ENCODE measurements at regions not wholly inside any gene's neighbourhood (a gene's known extent, or its start where the extent isn't known, plus 50 kb on each side); places are given as distances from the start of the nearest gene placed in this dataset.

GRCh38 chr7:30224511-30225062 lies 59.8 kb upstream of the ZNRF2 start:
- Histone ChIP-seq H2AFZ (ENCODE audit: low read length) (no peak overlapping the region), H3F3A (ENCODE audit: low read depth) (no peaks in the 10 kb centered on the region; the same call in 1 of the 2 replicates), H3K36me3 (ENCODE audit: insufficient read depth, low read length) (no peaks in the 10 kb centered on the region), H3K4me1 (ENCODE audit: insufficient read depth, low read length, poor library complexity, severe bottlenecking) (peaks cover 26% of the 10 kb centered on the region), H3K9me3 (ENCODE audit: insufficient read depth, low read depth, low read length) (0 out of 2 replicates have a peak, but pooled peaks cover 4% of the 10 kb centered on the region), H3K9ac (ENCODE audit: low read depth, low read length, poor library complexity, severe bottlenecking) (no peak overlapping the region), H4K20me1 (ENCODE audit: insufficient read depth, low read length, poor library complexity, severe bottlenecking) (no peaks in the 10 kb centered on the region), H3K9me2 (replicated peaks; ENCODE audit: low read depth, low read length) (no peaks in the 10 kb centered on the region), H3K4me2 (ENCODE audit: low read depth, low read length, poor library complexity, severe bottlenecking) (no peak overlapping the region), H3K79me2 (ENCODE audit: insufficient read depth, low read length) (no peaks in the 10 kb centered on the region), H3K4me3 (ENCODE audit: low read length, poor library complexity, severe bottlenecking) (no peak overlapping the region), H3K27me3 (ENCODE audit: insufficient read depth, low read length, poor library complexity, severe bottlenecking) (no peaks in the 10 kb centered on the region)
- TF ChIP-seq EZH2phosphoT487 (IDR thresholded peaks at IDR 0.05; ENCODE audit: borderline replicate concordance), result no peak
- TF ChIP-seq, protein P1, sequence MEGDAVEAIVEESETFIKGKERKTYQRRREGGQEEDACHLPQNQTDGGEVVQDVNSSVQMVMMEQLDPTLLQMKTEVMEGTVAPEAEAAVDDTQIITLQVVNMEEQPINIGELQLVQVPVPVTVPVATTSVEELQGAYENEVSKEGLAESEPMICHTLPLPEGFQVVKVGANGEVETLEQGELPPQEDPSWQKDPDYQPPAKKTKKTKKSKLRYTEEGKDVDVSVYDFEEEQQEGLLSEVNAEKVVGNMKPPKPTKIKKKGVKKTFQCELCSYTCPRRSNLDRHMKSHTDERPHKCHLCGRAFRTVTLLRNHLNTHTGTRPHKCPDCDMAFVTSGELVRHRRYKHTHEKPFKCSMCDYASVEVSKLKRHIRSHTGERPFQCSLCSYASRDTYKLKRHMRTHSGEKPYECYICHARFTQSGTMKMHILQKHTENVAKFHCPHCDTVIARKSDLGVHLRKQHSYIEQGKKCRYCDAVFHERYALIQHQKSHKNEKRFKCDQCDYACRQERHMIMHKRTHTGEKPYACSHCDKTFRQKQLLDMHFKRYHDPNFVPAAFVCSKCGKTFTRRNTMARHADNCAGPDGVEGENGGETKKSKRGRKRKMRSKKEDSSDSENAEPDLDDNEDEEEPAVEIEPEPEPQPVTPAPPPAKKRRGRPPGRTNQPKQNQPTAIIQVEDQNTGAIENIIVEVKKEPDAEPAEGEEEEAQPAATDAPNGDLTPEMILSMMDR (conservative IDR thresholded peaks at IDR 0.05; ENCODE audit: low read length), result no peak

DNA sequence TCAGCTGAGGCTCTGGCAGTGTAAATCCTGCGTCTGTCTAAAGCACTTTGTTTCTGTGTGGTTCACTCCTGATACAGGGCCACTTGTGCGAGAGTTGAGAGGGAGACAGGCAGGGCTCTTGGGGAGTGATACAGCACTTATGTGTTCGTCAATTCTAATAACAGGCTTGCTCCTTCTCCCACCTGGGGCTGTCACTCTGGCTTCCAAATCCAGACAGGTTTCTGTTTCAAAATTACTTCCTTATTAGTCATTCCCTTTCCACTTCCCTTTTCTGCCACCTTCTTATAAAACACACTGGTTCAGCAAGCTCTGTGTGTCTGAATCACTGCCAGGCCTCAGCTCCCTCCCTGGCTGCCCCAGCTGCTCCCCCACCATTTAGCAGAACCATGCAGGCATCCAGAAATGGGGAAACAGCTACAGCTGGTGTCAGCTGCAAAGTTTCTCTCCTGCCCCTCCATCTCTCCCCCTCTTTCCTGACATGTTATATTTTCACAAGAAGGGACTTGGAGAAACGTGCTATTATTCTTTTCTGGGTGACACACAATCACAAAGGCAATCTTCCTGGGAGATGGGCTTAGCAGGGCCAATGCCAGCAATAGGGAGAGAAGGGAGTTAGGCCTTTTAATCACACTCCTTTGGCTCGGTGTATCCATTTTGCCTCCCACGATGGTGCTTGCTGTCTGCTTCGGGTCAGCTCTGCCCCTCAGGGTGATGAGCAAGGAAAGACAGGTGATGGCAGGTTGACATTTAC lies 58.4 kb upstream of the ZNRF2 start:
- Histone ChIP-seq H4K20me1 (ENCODE audit: insufficient read depth, low read length, poor library complexity, severe bottlenecking) (no peaks in the 10 kb centered on the region), H3K9me2 (replicated peaks; ENCODE audit: low read depth, low read length) (no peaks in the 10 kb centered on the region), H3K36me3 (ENCODE audit: insufficient read depth, low read length) (no peaks in the 10 kb centered on the region), H3K9ac (ENCODE audit: low read depth, low read length, poor library complexity, severe bottlenecking) (no peak overlapping the region), H3K4me1 (ENCODE audit: insufficient read depth, low read length, poor library complexity, severe bottlenecking) (peaks cover 26% of the 10 kb centered on the region), H3K79me2 (ENCODE audit: insufficient read depth, low read length) (no peaks in the 10 kb centered on the region), H3K4me2 (ENCODE audit: low read depth, low read length, poor library complexity, severe bottlenecking) (no peak overlapping the region), H2AFZ (ENCODE audit: low read length) (peak overlapping the region; percentile 34; the same call in 1 of the 2 replicates), H3K27me3 (ENCODE audit: insufficient read depth, low read length, poor library complexity, severe bottlenecking) (no peaks in the 10 kb centered on the region), H3K4me3 (ENCODE audit: low read length, poor library complexity, severe bottlenecking) (no peak overlapping the region), H3F3A (ENCODE audit: low read depth) (no peaks in the 10 kb centered on the region; the same call in 1 of the 2 replicates), H3K9me3 (ENCODE audit: insufficient read depth, low read depth, low read length) (no peaks in the 10 kb centered on the region)
- TF ChIP-seq EZH2phosphoT487 (IDR thresholded peaks at IDR 0.05; ENCODE audit: borderline replicate concordance), result no peak
- TF ChIP-seq, protein P1 (conservative IDR thresholded peaks at IDR 0.05; ENCODE audit: low read length), result no peak

DNA sequence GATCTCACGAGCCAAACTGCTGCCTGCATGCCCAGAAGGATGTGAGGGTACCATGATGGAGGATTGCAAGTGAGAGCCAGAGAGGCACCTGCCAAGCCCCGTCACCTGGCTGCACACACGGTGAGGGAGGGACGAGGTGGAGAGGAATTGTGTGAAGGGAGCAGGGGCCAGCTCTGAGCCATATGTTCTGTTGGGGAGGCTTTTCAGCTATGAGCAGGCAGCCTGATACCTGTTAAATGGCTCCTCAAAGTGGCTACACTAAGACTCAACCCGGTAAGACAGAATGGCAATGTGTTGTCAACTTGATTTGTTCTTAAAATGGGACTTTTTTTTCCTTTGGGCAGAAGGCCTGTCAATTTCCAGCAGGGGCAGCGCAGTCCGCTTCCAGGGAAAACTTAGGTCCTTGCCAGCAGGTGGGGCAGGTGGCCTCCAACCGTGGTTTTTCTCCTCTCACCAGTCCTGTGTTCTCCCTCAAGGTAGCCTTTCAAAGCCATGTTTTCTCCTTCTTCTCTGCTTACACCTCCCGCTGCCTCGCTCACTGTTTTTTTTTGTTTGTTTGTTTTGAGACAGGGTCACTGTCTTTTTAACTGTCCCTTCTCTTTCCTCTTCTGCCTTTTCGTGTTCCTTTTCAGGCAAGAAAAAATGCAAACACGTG lies 57.7 kb upstream of the ZNRF2 start:
- Histone ChIP-seq H3K9me3 (ENCODE audit: insufficient read depth, low read depth, low read length) (no peaks in the 10 kb centered on the region), H3K4me3 (ENCODE audit: low read length, poor library complexity, severe bottlenecking) (no peak overlapping the region), H3K27me3 (ENCODE audit: insufficient read depth, low read length, poor library complexity, severe bottlenecking) (no peaks in the 10 kb centered on the region), H3K4me2 (ENCODE audit: low read depth, low read length, poor library complexity, severe bottlenecking) (no peak overlapping the region), H3K36me3 (ENCODE audit: insufficient read depth, low read length) (no peaks in the 10 kb centered on the region), H3K9ac (ENCODE audit: low read depth, low read length, poor library complexity, severe bottlenecking) (no peak overlapping the region), H3K9me2 (replicated peaks; ENCODE audit: low read depth, low read length) (no peaks in the 10 kb centered on the region), H3F3A (ENCODE audit: low read depth) (no peaks in the 10 kb centered on the region; the same call in 1 of the 2 replicates), H3K79me2 (ENCODE audit: insufficient read depth, low read length) (no peaks in the 10 kb centered on the region), H3K4me1 (ENCODE audit: insufficient read depth, low read length, poor library complexity, severe bottlenecking) (peaks cover 26% of the 10 kb centered on the region), H4K20me1 (ENCODE audit: insufficient read depth, low read length, poor library complexity, severe bottlenecking) (no peaks in the 10 kb centered on the region), H2AFZ (ENCODE audit: low read length) (no peak overlapping the region)
- TF ChIP-seq, protein P1 (conservative IDR thresholded peaks at IDR 0.05; ENCODE audit: low read length), result peak; percentile 46
- TF ChIP-seq EZH2phosphoT487 (IDR thresholded peaks at IDR 0.05; ENCODE audit: borderline replicate concordance), result no peak

Data from Loucy (cell line).